HCT116 (cell line): ENCODE measurements at regions not wholly inside any gene's neighbourhood (a gene's known extent, or its start where the extent isn't known, plus 50 kb on each side); places are given as distances from the start of the nearest gene placed in this dataset.

Source experiments
- ATF3 ChIP-seq: IDR thresholded peaks from 2 replicates; pipeline ENCODE4 v1.6.1; 2012
- CEBPB ChIP-seq: IDR thresholded peaks from 2 replicates; pipeline ENCODE4 v1.6.1; 2012; ENCODE audit warnings: low read depth
- EZH2 ChIP-seq: fragments of 200-600 bp; sonication (generic); IDR thresholded peaks from 2 replicates; pipeline ENCODE4 v1.6.1; 2017; ENCODE audit warnings: antibody characterized with exemption, mixed run types
- JUND ChIP-seq: IDR thresholded peaks from 2 replicates; pipeline ENCODE4 v1.6.1; 2012
- POLR2AphosphoS5 ChIP-seq: IDR thresholded peaks from 2 replicates; pipeline ENCODE4 v1.6.1; 2011; ENCODE audit warnings: mild to moderate bottlenecking, low read depth, low read length, moderate library complexity
- RAD21 ChIP-seq: IDR thresholded peaks from 2 replicates; pipeline ENCODE4 v1.6.1; 2012; ENCODE audit warnings: low read depth, mild to moderate bottlenecking
- SIN3A ChIP-seq: IDR thresholded peaks from 2 replicates; pipeline ENCODE4 v1.6.1; 2012; ENCODE audit warnings: low read depth
- SRF ChIP-seq: IDR thresholded peaks from 2 replicates; pipeline ENCODE4 v1.6.1; 2012; ENCODE audit warnings: low read depth
- YY1 ChIP-seq: IDR thresholded peaks from 2 replicates; pipeline ENCODE4 v1.6.1; 2011; ENCODE audit warnings: low read length, low read depth, moderate library complexity, mild to moderate bottlenecking; ENCODE audit not compliant: insufficient replicate concordance; ENCODE audit errors: extremely low read depth
- TF ChIP-seq, protein P1 (sequence below), 3 experiments: fragments of 200-600 bp in 1 of 3; sonication (generic) in 1 of 3; IDR thresholded peaks in 2 of 3; conservative IDR thresholded peaks in 1 of 3; 2 replicates each; pipeline ENCODE4 v1.5.1; 2012 to 2017; ENCODE audit warnings: low read depth in 2 of 3, low read length in 2 of 3, antibody characterized with exemption in 1 of 3, borderline replicate concordance in 1 of 3, control low read depth in 1 of 3, mild to moderate bottlenecking in 1 of 3, mixed read lengths in 1 of 3, mixed run types in 1 of 3, moderate library complexity in 1 of 3; ENCODE audit not compliant: insufficient read depth in 1 of 3
- TF ChIP-seq, protein P2 (sequence below): IDR thresholded peaks from 2 replicates; pipeline ENCODE4 v1.6.1; 2011; ENCODE audit warnings: mild to moderate bottlenecking, low read length, moderate library complexity; ENCODE audit not compliant: insufficient replicate concordance; ENCODE audit errors: extremely low read depth

GRCh38 chrY:8058613-8059012 is 1147.1 kb upstream of the AMELY start:
- no peak for TF ChIP-seq EZH2
- TF ChIP-seq, protein P1, sequence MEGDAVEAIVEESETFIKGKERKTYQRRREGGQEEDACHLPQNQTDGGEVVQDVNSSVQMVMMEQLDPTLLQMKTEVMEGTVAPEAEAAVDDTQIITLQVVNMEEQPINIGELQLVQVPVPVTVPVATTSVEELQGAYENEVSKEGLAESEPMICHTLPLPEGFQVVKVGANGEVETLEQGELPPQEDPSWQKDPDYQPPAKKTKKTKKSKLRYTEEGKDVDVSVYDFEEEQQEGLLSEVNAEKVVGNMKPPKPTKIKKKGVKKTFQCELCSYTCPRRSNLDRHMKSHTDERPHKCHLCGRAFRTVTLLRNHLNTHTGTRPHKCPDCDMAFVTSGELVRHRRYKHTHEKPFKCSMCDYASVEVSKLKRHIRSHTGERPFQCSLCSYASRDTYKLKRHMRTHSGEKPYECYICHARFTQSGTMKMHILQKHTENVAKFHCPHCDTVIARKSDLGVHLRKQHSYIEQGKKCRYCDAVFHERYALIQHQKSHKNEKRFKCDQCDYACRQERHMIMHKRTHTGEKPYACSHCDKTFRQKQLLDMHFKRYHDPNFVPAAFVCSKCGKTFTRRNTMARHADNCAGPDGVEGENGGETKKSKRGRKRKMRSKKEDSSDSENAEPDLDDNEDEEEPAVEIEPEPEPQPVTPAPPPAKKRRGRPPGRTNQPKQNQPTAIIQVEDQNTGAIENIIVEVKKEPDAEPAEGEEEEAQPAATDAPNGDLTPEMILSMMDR (IDR thresholded peaks at IDR 0.05 in 2 of 3, conservative IDR thresholded peaks at IDR 0.05 in 1 of 3; ENCODE audit: borderline replicate concordance in 1 of 3, insufficient read depth in 1 of 3, low read depth in 2 of 3, low read length in 2 of 3) = no peak
- no peak for TF ChIP-seq CEBPB
- no peak for TF ChIP-seq POLR2AphosphoS5
- TF ChIP-seq SIN3A = no peak
- TF ChIP-seq, protein P2, sequence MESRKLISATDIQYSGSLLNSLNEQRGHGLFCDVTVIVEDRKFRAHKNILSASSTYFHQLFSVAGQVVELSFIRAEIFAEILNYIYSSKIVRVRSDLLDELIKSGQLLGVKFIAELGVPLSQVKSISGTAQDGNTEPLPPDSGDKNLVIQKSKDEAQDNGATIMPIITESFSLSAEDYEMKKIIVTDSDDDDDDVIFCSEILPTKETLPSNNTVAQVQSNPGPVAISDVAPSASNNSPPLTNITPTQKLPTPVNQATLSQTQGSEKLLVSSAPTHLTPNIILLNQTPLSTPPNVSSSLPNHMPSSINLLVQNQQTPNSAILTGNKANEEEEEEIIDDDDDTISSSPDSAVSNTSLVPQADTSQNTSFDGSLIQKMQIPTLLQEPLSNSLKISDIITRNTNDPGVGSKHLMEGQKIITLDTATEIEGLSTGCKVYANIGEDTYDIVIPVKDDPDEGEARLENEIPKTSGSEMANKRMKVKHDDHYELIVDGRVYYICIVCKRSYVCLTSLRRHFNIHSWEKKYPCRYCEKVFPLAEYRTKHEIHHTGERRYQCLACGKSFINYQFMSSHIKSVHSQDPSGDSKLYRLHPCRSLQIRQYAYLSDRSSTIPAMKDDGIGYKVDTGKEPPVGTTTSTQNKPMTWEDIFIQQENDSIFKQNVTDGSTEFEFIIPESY = no peak
- TF ChIP-seq RAD21 = no peak
- no peak for TF ChIP-seq ATF3
- TF ChIP-seq YY1 = no peak
- no peak for TF ChIP-seq JUND
- no peak for TF ChIP-seq SRF
